Mesendoderm (in vitro differentiated cells): ENCODE measurements at regions not wholly inside any gene's neighbourhood (a gene's known extent, or its start where the extent isn't known, plus 50 kb on each side); places are given as distances from the start of the nearest gene placed in this dataset.

ENCODE experiments used
- DNase-seq: peaks from one replicate; pipeline ENCODE4 v3.0.0; 2013
- H2AK5ac ChIP-seq: 2 replicates; pipeline ENCODE4 v1.6.1; 2013; ENCODE audit warnings: low read length, inconsistent platforms
- H2BK120ac ChIP-seq: 2 replicates; pipeline ENCODE4 v1.6.1; 2013; ENCODE audit warnings: low read depth, mild to moderate bottlenecking, low read length, moderate library complexity, mixed read lengths
- H2BK15ac ChIP-seq: replicated peaks from 2 replicates; pipeline ENCODE4 v1.6.1; 2013; ENCODE audit warnings: low read depth, mild to moderate bottlenecking, moderate library complexity
- H2BK5ac ChIP-seq: 2 replicates; pipeline ENCODE4 v1.6.1; 2013; ENCODE audit warnings: low read length, inconsistent platforms
- H3K18ac ChIP-seq: 2 replicates; pipeline ENCODE4 v1.6.1; 2013; ENCODE audit warnings: mild to moderate bottlenecking, low read length, mixed read lengths
- H3K23ac ChIP-seq: one replicate; pipeline ENCODE4 v1.6.1; 2013; ENCODE audit warnings: low read length
- H3K27ac ChIP-seq: 2 replicates; pipeline ENCODE4 v1.5.1; 2013; ENCODE audit warnings: low read depth, mild to moderate bottlenecking, inconsistent platforms, low read length, moderate library complexity
- H3K27me3 ChIP-seq: 2 replicates; pipeline ENCODE4 v1.6.1; 2013; ENCODE audit warnings: low read length, control low read depth, mild to moderate bottlenecking, inconsistent platforms; ENCODE audit not compliant: insufficient read depth, poor library complexity
- H3K36me3 ChIP-seq: 2 replicates; pipeline ENCODE4 v1.6.1; 2013; ENCODE audit warnings: low read length, inconsistent platforms; ENCODE audit not compliant: control insufficient read depth, insufficient read depth
- H3K4ac ChIP-seq: one replicate; pipeline ENCODE4 v1.6.1; 2013; ENCODE audit warnings: low read depth, mild to moderate bottlenecking, low read length, moderate library complexity
- H3K4me1 ChIP-seq: 2 replicates; pipeline ENCODE4 v1.6.1; 2013; ENCODE audit warnings: low read depth, low read length, inconsistent platforms; ENCODE audit not compliant: control insufficient read depth
- H3K4me2 ChIP-seq: 2 replicates; pipeline ENCODE4 v1.6.1; 2013; ENCODE audit warnings: low read length
- H3K4me3 ChIP-seq: 2 replicates; pipeline ENCODE4 v1.5.1; 2013; ENCODE audit warnings: mild to moderate bottlenecking, low read length
- H3K56ac ChIP-seq: one replicate; pipeline ENCODE4 v1.6.1; 2013; ENCODE audit warnings: low read length
- H3K79me1 ChIP-seq: 2 replicates; pipeline ENCODE4 v1.6.1; 2013; ENCODE audit warnings: low read length, inconsistent platforms
- H3K79me2 ChIP-seq: 2 replicates; pipeline ENCODE4 v1.6.1; 2013; ENCODE audit warnings: mild to moderate bottlenecking, low read length; ENCODE audit not compliant: control insufficient read depth, insufficient read depth
- H3K9ac ChIP-seq: 2 replicates; pipeline ENCODE4 v1.6.1; 2013; ENCODE audit warnings: low read length, inconsistent platforms
- H4K5ac ChIP-seq: one replicate; pipeline ENCODE4 v1.6.1; 2013; ENCODE audit warnings: low read length
- H4K8ac ChIP-seq: one replicate; pipeline ENCODE4 v1.6.1; 2013; ENCODE audit warnings: low read depth, mild to moderate bottlenecking, control low read depth, low read length, moderate library complexity
- WGBS: extraction: QIAGEN DNeasy Blood & Tissue Kit; methylation state at CpG from one replicate; pipeline ENCODE4 v1.1.7; 2013; ENCODE audit warnings: low lambda C conversion rate, missing lambda C conversion rate; ENCODE audit not compliant: insufficient coverage; ENCODE audit errors: extremely low coverage; 5-methylcytosine and 5-hydroxymethylcytosine counted together

- H3K9ac ChIP-seq = no peak overlapping the region
- H3K36me3 ChIP-seq = no peaks in the 10 kb centered on the region
- H3K27me3 ChIP-seq = no peaks in the 10 kb centered on the region
- H3K27ac ChIP-seq = no peak overlapping the region
- no peak overlapping the region for H4K5ac ChIP-seq
- H3K23ac ChIP-seq = no peak overlapping the region
- H3K79me2 ChIP-seq = no peaks in the 10 kb centered on the region
- H3K79me1 ChIP-seq = no peaks in the 10 kb centered on the region
- no peak overlapping the region for H2BK120ac ChIP-seq
- no peak overlapping the region for H3K4me2 ChIP-seq
- no peak overlapping the region for H3K56ac ChIP-seq
- no peak overlapping the region for H2AK5ac ChIP-seq
- no CpG with 5 or more reads among the region's 4 CpGs for WGBS
- H3K4me1 ChIP-seq = no peaks in the 10 kb centered on the region
- no peak overlapping the region for H2BK15ac ChIP-seq
- H2BK5ac ChIP-seq = no peak overlapping the region
- H3K4me3 ChIP-seq = no peak overlapping the region
- no peak overlapping the region for H3K18ac ChIP-seq
- DNase-seq = no peak
- no peak overlapping the region for H4K8ac ChIP-seq
- no peak overlapping the region for H3K4ac ChIP-seq
These were observed 164.0 kb downstream of the ASMT start for GRCh38 chrX:1778817-1779216.

DNA sequence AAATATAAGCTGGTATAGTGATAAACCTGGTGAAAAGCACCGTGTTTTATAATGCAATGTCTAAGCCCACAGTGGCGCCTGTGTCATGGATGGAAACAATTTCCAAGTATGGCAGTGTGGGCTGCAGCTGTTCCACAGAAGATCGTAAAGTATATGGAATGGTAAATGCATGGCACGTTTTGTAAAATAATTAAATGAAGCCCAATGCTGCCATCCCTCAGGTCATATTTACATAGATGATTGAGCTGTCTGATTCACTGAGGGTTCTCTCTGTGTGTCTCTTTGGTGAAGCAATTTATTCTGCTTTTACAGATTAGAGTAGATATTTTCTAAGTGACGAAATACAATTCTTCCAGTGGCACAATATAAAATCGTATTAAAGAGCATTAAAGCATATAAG, 164.8 kb downstream of the ASMT start:
- H3K4me3 ChIP-seq = no peak overlapping the region
- no peaks in the 10 kb centered on the region for H3K36me3 ChIP-seq
- no peaks in the 10 kb centered on the region for H3K79me1 ChIP-seq
- no peaks in the 10 kb centered on the region for H3K79me2 ChIP-seq
- H2AK5ac ChIP-seq = no peak overlapping the region
- H2BK15ac ChIP-seq = no peak overlapping the region
- H3K56ac ChIP-seq = no peak overlapping the region
- no peak for DNase-seq
- H3K4me2 ChIP-seq = no peak overlapping the region
- H3K27ac ChIP-seq = no peak overlapping the region
- no peak overlapping the region for H3K9ac ChIP-seq
- no peak overlapping the region for H3K18ac ChIP-seq
- no peak overlapping the region for H2BK120ac ChIP-seq
- no peak overlapping the region for H4K8ac ChIP-seq
- H3K27me3 ChIP-seq = no peaks in the 10 kb centered on the region
- no peak overlapping the region for H4K5ac ChIP-seq
- H3K4ac ChIP-seq = no peak overlapping the region
- no peak overlapping the region for H3K23ac ChIP-seq
- WGBS = no CpG with 5 or more reads among the region's 6 CpGs
- H3K4me1 ChIP-seq = no peaks in the 10 kb centered on the region
- no peak overlapping the region for H2BK5ac ChIP-seq

DNA sequence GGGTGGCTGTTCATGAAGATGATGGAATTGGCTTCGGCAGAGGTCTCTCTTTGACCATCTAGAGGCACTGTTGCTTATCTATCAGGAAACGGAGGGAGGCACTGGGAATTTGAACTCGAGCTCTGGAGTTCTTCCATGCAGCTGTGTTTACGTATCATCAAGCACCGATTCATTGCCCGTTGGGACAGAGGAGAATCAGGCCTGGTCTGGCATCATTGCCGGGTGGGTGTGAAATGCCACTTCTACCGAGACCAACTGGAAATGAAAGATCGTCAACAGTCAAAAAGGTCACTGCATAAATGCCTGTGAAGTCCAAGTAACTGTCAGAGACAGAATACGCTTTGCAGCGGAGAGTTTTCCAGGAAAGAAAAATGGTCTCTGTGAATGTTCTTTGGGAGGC, 166.9 kb downstream of the ASMT start:
- H3K18ac ChIP-seq = no peak overlapping the region
- no peak overlapping the region for H3K9ac ChIP-seq
- H4K8ac ChIP-seq = no peak overlapping the region
- H2BK15ac ChIP-seq = no peak overlapping the region
- no peaks in the 10 kb centered on the region for H3K79me1 ChIP-seq
- no peak overlapping the region for H3K23ac ChIP-seq
- no peak overlapping the region for H3K27ac ChIP-seq
- H3K56ac ChIP-seq = no peak overlapping the region
- no peak overlapping the region for H2BK5ac ChIP-seq
- no peak overlapping the region for H3K4me2 ChIP-seq
- H2BK120ac ChIP-seq = no peak overlapping the region
- H3K36me3 ChIP-seq = no peaks in the 10 kb centered on the region
- H3K79me2 ChIP-seq = no peaks in the 10 kb centered on the region
- H3K4me1 ChIP-seq = no peaks in the 10 kb centered on the region
- no peak overlapping the region for H4K5ac ChIP-seq
- no CpG with 5 or more reads among the region's 11 CpGs for WGBS
- H2AK5ac ChIP-seq = no peak overlapping the region
- no peaks in the 10 kb centered on the region for H3K27me3 ChIP-seq
- DNase-seq = no peak
- H3K4ac ChIP-seq = no peak overlapping the region
- H3K4me3 ChIP-seq = no peak overlapping the region

GRCh38 chrX:1784773-1785172, 169.9 kb downstream of the ASMT start:
- no peak overlapping the region for H3K27ac ChIP-seq
- WGBS = no CpG with 5 or more reads among the region's 3 CpGs
- no peak overlapping the region for H3K4ac ChIP-seq
- H3K36me3 ChIP-seq = no peaks in the 10 kb centered on the region
- no peak overlapping the region for H3K23ac ChIP-seq
- no peak overlapping the region for H2AK5ac ChIP-seq
- DNase-seq = no peak
- H3K56ac ChIP-seq = no peak overlapping the region
- no peaks in the 10 kb centered on the region for H3K4me1 ChIP-seq
- H2BK15ac ChIP-seq = no peak overlapping the region
- no peaks in the 10 kb centered on the region for H3K79me2 ChIP-seq
- H3K79me1 ChIP-seq = no peaks in the 10 kb centered on the region
- no peak overlapping the region for H3K4me3 ChIP-seq
- H3K4me2 ChIP-seq = no peak overlapping the region
- H2BK120ac ChIP-seq = no peak overlapping the region
- no peak overlapping the region for H3K18ac ChIP-seq
- no peaks in the 10 kb centered on the region for H3K27me3 ChIP-seq
- H2BK5ac ChIP-seq = no peak overlapping the region
- H3K9ac ChIP-seq = no peak overlapping the region
- H4K5ac ChIP-seq = no peak overlapping the region
- no peak overlapping the region for H4K8ac ChIP-seq

- DNase-seq = no peak
- no CpG with 5 or more reads among the region's 5 CpGs for WGBS
- H3K4me1 ChIP-seq = no peaks in the 10 kb centered on the region
These were observed 173.5 kb downstream of the ASMT start for GRCh38 chrX:1788300-1788911.

GRCh38 chrX:1792636-1793035, 177.8 kb downstream of the ASMT start:
- H3K4me1 ChIP-seq = no peaks in the 10 kb centered on the region
- H3K23ac ChIP-seq = no peak overlapping the region
- no peak overlapping the region for H3K27ac ChIP-seq
- H3K79me2 ChIP-seq = no peaks in the 10 kb centered on the region
- no peak overlapping the region for H2BK120ac ChIP-seq
- H3K56ac ChIP-seq = no peak overlapping the region
- H3K4me2 ChIP-seq = no peak overlapping the region
- no peaks in the 10 kb centered on the region for H3K36me3 ChIP-seq
- H4K8ac ChIP-seq = no peak overlapping the region
- H3K4me3 ChIP-seq = no peak overlapping the region
- no peak overlapping the region for H3K9ac ChIP-seq
- H3K4ac ChIP-seq = no peak overlapping the region
- H2BK15ac ChIP-seq = no peak overlapping the region
- no peaks in the 10 kb centered on the region for H3K79me1 ChIP-seq
- no CpG with 5 or more reads among the region's 1 CpG for WGBS
- no peak for DNase-seq
- H3K27me3 ChIP-seq = no peaks in the 10 kb centered on the region
- H3K18ac ChIP-seq = no peak overlapping the region
- no peak overlapping the region for H2BK5ac ChIP-seq
- no peak overlapping the region for H4K5ac ChIP-seq
- H2AK5ac ChIP-seq = no peak overlapping the region

More at GRCh38 chrX:1788300-1788911, 173.5 kb downstream of the ASMT start:
- H2BK15ac ChIP-seq = no peak overlapping the region
- no peak overlapping the region for H3K9ac ChIP-seq
- no peaks in the 10 kb centered on the region for H3K79me1 ChIP-seq
- H2BK120ac ChIP-seq = no peak overlapping the region
- H3K56ac ChIP-seq = no peak overlapping the region
- no peak overlapping the region for H2AK5ac ChIP-seq
- no peaks in the 10 kb centered on the region for H3K79me2 ChIP-seq
- H3K4ac ChIP-seq = no peak overlapping the region
- H3K23ac ChIP-seq = no peak overlapping the region
- H3K36me3 ChIP-seq = no peaks in the 10 kb centered on the region
- no peak overlapping the region for H3K27ac ChIP-seq
- no peak overlapping the region for H3K4me2 ChIP-seq
- no peak overlapping the region for H3K18ac ChIP-seq
- H3K27me3 ChIP-seq = no peaks in the 10 kb centered on the region
- no peak overlapping the region for H4K8ac ChIP-seq
- H2BK5ac ChIP-seq = no peak overlapping the region
- H3K4me3 ChIP-seq = no peak overlapping the region
- H4K5ac ChIP-seq = no peak overlapping the region
